ENCODE measurements at regions not wholly inside any gene's neighbourhood (a gene's known extent, or its start where the extent isn't known, plus 50 kb on each side); places are given as distances from the start of the nearest gene placed in this dataset.
"Not testable (repeated sequence)": the region's sequence is repeated elsewhere in the genome, so short reads cannot be mapped to it uniquely, and the experiment has no call there.

DNA sequence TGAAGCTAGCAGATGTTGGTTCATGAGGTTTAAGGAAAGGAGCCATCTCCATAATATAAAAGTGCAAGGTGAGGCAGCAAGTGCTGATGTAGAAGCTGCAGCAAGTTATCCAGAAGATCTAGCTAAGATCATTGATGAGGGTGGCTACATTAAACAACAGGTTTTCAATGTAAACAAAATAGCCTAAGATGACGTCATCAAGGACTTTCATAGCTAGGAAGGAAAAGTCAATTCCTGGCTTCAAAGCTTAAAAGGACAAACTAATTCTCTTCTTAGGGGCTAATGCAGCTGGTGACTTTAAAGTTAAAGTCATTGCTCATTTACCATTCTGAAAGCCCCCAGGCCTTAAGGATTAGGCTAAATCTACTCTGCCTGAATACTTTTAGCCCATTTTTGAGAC is 141.9 kb downstream of the MID1IP1 start:
- no peak for DNase-seq

- DNase-seq: no peak
Measured at GRCh38 chrX:38948046-38948445, 146.8 kb downstream of the MID1IP1 start.

- no peak for DNase-seq
Measured at GRCh38 chrX:38954520-38954919, 153.3 kb downstream of the MID1IP1 start.

DNA sequence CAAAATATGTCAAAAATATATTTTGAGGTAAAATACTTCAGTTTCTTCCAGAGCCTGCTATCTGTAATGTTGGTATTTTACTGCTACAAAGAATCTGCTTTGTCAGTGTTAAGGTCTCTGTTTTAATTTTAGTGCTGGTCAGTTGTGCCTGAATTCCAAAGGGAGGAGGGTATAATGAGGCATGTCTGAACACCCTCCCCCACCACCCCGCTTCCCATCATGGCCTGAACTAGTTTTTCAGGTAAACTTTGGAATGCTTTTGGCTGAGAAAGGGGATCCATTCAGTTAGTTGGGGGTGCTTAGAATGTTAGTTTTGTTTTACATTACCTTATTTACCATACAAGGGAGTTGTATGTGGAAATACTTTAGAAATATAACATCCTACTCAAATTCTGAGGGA is 158.5 kb downstream of the MID1IP1 start:
- no peak for DNase-seq

- no peak for DNase-seq
Measured at GRCh38 chrX:38960137-38960536, 158.9 kb downstream of the MID1IP1 start.

DNA sequence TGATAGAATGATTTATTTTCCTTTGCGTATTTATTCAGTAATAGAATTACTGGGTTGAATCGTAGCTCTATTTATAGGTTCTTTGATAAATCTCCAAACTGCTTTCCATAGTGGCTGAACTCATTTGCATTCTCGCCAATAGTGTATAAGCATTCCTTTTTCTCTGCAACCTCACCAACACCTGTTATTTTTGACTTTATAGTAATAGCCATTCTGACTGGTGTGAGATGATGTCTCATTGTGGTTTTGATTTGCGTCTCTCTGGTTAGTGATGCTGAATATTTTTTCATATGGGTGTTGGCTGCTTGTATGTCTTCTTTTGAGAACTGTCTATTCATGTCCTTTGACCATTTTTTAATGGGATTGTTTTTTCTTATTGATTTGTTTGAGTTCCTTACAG is 160.7 kb downstream of the MID1IP1 start:
- DNase-seq: no peak

- not testable (repeated sequence) for DNase-seq
Measured at GRCh38 chrX:38963244-38963643, 162.0 kb downstream of the MID1IP1 start.

DNA sequence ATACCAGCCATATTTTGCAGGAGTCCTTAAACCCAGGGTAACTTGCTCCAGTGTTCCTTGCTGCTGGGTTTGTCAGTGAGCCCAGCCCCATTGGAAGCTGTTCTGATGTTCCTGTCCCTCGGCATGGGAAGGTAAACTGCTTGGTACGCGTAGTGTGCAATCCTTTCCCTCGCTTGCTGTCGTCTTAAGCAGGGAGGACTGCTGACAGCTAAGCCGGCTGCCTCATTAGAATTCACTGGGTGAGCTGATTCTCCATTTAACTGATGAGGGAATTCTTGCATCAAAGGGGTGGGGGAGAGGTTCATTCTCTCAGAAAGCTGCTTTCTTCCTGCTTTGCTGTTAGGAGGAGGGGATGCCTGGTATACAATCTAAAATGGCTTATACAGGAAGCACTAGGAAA is 164.6 kb downstream of the MID1IP1 start:
- DNase-seq: no peak

DNA sequence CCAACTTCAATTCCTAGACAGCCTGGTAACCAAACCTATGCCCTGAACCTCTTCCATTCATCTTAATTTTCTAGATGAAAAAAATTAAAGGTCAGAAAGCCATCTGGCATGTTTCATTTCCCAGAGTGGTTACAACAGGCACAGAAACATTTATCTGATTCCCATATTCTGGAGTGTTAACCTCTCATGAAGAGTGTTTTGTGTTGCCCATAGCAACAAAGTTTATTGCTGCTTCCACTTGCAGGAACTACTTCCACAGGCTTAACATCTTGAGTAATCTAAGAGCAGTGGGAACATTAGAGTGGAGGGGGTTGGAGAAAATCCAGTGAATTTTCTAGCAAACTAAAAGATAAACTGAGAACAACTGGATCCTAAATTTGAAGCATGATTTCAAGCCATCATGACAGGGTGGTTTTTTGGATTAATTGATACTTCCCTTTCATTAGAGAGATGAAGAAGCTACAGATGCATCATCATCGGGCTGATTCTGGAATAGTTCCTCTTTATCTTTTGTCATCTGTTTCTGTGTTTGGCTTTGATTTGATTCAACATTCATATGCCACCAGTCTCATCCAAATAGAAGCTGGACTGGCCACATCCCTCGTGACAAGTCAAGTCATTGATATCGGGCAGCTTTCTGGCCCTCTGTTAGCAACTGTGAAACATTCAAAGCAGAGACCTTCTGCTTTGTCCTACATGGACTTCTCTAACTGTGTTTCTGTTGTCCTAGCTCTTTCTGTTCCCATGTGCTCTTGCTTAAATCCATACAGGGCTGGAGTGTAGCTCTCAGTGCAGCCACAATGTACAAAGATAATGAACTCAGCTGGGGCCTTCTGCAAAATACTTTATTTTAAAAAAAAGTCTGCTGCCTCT is 167.3 kb downstream of the MID1IP1 start:
- DNase-seq: no peak

GRCh38 chrX:38970074-38970473 is 168.8 kb downstream of the MID1IP1 start:
- DNase-seq: no peak

GRCh38 chrX:38970845-38971244 is 169.6 kb downstream of the MID1IP1 start:
- DNase-seq: no peak

GRCh38 chrX:38973322-38973721 is 172.1 kb downstream of the MID1IP1 start:
- no peak for DNase-seq

DNA sequence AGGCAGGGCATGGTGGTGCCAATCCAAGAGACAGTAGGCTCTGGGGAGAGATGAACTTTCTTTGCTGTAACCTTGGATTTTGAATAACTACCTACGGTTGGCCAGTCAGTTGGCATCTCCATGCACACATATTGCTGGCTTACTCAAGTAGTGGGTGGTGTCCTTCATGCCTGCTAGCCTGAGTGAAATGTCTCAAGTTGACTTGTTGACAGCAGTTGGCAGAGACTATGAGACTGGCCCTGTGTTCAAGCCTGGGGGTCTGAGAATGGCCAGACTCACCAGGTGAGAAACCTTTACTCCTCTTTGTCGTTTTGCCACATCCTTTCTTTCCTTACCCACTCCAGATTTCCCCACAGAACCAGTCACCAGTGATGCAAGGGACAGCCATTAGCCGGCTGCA is 173.3 kb downstream of the MID1IP1 start:
- no peak for DNase-seq

DNA sequence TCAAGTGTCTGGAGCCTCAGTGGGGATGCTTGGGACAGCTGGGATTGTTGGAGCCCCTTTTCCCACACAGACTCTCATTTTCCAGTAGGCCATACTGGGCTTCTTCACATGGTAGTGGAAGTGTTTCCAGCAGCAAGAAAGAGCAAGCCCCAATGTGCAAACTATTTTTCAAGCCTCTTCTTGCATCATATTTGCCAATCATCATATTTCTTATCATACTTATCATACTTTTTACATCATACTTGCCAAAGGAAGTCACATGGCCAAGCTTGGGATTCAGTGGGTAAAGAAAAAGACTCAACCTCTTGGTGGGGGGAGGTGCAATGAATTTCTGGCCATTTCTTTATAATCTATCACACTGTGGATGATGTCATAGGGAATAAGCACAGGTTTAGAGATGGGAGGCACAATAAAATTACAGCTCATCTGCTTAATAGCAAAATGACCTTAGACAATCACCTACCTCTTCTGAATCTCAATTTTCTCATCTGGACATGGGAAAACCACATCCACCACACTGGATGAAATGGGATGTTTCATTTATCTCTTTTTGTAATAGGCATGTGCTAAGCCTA is 174.2 kb downstream of the MID1IP1 start:
- no peak for DNase-seq

- DNase-seq: no peak
Measured at GRCh38 chrX:38982370-38982769, 181.1 kb downstream of the MID1IP1 start.

- DNase-seq: no peak
Measured at GRCh38 chrX:38982843-38983242, 181.6 kb downstream of the MID1IP1 start.

- no peak for DNase-seq
Measured at GRCh38 chrX:38985375-38985774, 184.1 kb downstream of the MID1IP1 start.

DNA sequence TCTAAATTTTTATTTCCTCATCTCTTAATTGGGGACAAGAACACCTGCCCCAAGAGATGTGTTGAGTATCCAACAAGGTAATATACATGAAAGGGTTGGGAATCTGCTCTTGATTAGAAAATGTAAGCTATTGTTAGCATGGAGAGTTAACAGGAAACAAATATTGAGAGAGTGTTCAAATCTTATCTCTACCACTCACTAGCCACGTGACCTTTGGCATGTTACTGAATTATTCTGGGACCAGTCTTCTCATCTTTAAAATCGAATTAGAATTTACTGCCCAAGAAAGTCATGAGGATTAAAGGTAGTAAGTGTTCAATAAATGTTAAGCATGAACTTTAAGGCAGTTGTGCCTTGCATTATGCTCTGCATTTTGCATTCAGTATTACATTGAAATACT is 184.7 kb downstream of the MID1IP1 start:
- no peak for DNase-seq

- no peak for DNase-seq
Measured at GRCh38 chrX:38986586-38986985, 185.3 kb downstream of the MID1IP1 start.

DNA sequence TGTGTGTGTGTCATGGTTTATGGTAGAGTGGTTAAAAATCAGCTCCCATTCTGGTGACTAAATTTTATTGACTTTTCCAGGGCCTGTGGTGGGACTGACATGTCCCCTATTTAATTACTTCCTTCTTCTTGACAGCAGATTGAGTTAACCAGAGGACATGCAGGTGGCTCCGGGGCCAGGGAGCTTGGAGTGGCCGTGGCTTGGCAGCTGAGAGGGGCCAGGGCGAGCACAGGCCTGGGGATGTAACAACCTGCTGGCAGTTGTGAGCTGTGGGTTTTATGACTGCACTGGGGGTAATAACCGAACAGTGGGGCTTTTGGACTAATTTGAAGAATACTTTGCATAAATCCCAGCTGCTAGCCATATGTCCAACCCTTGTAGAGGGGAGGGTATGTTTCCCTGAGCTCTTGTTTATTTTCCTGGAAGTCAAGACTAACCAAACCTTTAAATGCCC is 186.0 kb downstream of the MID1IP1 start:
- no peak for DNase-seq

DNA sequence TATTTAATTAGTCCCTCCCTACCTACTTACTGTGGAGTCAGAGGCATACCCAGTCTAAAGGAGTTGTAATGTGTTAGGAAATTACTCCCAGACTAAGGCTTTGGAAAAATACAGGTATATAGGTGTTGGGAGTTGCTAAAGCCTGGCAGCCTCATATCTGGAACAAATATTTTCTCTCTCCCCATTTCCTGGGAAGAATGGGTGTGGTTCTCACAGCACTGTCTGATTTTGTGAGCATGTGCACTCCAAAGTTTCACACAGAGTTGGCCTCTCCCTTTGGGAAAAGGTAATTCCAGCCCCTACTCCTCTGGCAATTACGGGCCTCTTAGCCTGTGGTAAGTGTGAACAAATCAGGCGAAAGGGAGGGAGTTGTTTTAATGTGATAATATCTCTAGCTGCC is 187.0 kb downstream of the MID1IP1 start:
- DNase-seq: no peak

- DNase-seq: no peak
Measured at GRCh38 chrX:38989076-38989475, 187.8 kb downstream of the MID1IP1 start.

GRCh38 chrX:38991656-38992440 is 190.6 kb downstream of the MID1IP1 start:
- no peak for DNase-seq
